GM21825 (cell line): ENCODE measurements at regions not wholly inside any gene's neighbourhood (a gene's known extent, or its start where the extent isn't known, plus 50 kb on each side); places are given as distances from the start of the nearest gene placed in this dataset.
"Not testable (repeated sequence)": the region's sequence is repeated elsewhere in the genome, so short reads cannot be mapped to it uniquely, and the experiment has no call there.

Source experiments
- ATAC-seq: cut with Tn5 transposase; IDR thresholded peaks from one replicate; pipeline ENCODE4 v1.9.1; 2021; ENCODE audit warnings: mild to moderate bottlenecking, moderate library complexity; ENCODE audit not compliant: unreplicated experiment

GRCh38 chr1:157369808-157370521, 182.3 kb downstream of the FCRL5 start:
- no peak for ATAC-seq

DNA sequence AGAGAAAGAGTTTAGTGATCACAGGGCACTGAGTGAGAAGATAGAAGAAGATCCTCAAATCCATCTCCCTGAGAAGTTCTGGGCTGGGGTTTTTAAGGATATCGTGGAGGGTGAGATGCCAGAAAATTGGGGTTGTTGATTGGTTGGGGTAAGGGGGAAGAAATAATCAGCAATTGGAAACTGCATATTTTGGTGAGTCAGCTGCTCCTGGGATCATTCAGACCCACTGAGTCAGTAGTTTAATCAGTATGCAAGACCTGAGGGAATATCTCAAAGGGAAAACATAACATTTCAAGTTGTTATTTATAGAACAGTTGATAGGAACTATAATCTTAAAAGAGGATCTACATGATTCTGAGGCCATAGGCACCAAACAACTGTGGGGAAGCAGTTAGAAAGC, 183.4 kb downstream of the FCRL5 start:
- ATAC-seq, result not testable (repeated sequence)

GRCh38 chr1:157368363-157368762, 184.0 kb downstream of the FCRL5 start:
- ATAC-seq, result no peak

GRCh38 chr1:157367870-157368269, 184.4 kb downstream of the FCRL5 start:
- no peak for ATAC-seq

DNA sequence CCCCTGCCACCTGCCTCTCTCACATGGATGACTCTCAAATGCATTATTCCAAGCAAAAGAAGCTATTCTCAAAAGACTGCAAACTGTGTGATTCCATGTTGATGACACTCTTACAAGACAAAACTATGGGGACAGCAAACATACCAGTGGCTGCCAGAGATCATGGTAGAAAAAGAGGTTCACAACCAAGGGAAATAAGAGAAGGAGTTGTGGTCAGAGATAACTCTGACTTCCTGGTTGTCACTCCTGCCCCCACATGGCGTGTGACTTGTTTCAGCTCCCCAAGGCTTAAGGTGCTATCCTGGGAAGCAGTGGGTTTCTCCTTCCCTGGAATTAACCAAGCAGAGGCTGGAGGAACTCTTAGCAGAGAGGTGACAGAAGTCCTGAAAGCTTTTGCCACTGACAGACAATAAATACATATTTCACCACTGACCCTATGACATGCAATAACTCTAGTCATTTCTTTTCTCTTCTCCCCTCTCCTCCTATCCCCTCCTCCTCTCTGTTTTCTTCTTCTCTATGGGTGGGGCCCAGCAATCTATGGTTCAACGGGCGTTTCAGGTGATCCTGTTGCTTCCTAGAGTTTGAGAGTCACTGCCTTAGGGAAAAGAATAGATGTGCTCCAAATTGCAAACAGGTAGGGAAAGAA, 185.1 kb downstream of the FCRL5 start:
- ATAC-seq, result no peak

DNA sequence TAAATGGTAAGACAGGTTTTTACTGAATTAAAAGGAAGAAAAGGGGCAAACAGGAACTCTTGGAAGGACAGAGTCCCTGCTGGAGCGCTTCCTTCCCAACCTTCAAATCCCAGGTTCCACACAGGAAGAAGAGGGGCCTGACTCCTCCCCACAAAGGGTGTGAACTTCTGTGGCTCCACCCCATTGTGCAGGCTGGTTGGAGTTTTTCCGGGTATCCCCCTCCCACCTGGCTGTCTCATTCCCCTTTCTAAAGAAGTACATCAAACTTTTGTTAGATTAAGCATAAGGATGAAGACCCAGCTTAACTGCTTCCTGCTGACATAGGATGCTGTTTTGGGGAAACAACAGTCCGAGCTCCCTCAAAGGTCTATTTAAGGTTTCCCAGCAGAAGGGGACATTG, 187.7 kb downstream of the FCRL5 start:
- no peak for ATAC-seq

DNA sequence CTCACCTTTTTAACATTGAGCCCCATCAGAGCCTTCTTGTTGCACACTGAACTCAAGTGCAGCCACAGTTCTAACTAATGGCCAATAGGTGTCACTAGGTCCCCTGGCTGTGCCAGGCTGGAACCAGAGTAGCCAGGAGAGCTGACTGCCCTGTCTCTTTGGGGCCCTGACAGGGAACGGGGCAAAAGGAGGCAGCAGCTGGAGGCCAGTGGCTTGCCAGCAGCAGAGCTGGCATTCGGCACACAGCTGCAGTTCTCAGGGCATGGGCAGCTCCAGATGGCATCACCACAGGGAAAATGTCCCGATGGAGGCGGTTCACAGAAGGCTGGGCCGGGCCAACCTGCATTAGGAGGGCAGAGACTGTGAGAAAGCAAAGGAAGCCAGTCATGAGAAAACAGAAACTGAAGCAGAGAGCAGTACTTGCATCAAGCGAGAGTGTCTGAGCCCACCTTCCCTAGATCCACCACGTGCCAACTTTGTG, 188.6 kb downstream of the FCRL5 start:
- ATAC-seq, result no peak

DNA sequence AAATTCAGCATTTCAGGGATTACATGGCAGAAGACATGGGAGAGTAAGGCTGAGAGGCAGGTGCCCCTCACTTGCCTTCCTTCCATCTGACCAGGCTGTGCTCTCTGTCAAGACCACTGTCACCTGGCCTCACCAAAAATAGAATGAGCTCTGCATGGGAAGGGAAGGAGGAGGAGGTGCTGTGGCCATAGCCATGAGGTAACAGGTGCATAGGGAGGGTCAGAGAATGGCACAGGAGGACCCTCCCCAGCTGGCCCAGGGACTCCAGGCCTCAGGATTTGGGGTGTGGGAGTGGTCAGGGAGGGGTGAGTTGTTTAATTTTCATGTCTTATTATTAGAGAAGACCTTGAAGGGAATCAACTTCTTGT, 192.3 kb downstream of the FCRL5 start:
- no peak for ATAC-seq

- no peak for ATAC-seq
These were observed 192.8 kb downstream of the FCRL5 start for GRCh38 chr1:157359314-157360022.

GRCh38 chr1:157357111-157357510, 195.2 kb downstream of the FCRL5 start:
- no peak for ATAC-seq

- no peak for ATAC-seq
These were observed 195.7 kb downstream of the FCRL5 start for GRCh38 chr1:157356601-157357000.

DNA sequence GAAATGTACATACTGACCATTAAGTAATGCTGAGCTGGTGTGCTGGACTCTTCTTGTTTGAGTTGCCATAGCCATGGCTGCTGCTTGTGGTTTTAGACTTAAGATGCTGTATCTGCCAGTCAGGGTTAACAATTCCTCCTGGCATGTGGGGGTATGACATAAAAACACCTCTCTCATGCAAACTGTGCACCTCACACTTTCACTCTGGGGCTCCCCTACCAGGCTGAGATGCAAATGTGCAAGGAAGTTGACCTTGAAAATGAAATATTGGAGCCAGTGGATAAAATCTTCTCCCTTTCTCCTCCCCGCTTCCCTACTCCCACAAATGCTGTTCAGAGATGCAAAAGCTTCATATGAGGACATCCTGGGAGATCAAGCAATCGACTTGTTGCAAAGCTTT, 198.8 kb downstream of the FCRL5 start:
- no peak for ATAC-seq

DNA sequence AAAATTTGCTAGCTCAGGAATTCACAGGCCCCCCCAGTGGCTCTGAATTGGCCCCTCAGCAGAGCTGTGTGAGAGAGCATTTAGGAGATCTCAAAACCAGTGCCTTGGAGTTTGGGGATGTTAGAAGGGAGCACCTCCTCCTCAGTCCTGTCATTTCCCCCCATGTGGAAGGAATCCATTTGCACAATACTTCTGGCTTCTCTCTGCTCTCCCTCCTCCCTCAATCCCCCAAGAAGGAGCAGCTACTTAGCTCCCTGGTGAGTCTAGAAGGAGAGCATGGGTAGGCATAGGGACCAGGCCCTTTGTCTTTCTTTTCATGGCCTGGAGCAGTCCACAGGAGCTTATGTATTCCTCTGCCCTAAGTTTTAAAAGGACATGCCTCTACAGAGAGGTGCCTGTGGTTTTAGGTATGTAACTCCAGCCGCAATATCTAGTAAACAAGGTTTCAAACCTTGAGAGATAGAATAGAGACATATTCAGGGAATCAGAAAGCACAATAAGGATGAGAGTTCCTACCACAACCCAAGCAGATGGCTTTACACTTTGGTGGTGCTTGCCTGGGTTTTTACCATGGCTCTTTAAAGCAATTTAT, 199.4 kb downstream of the FCRL5 start:
- no peak for ATAC-seq

- ATAC-seq, result no peak
These were observed 200.1 kb downstream of the FCRL5 start for GRCh38 chr1:157352216-157352615.

GRCh38 chr1:157351800-157352199, 200.5 kb downstream of the FCRL5 start:
- not testable (repeated sequence) for ATAC-seq

GRCh38 chr1:157348538-157349480, 203.5 kb downstream of the FCRL5 start:
- no peak for ATAC-seq

GRCh38 chr1:157347506-157347905, 204.8 kb downstream of the FCRL5 start:
- ATAC-seq, result no peak

GRCh38 chr1:157337785-157338184, 199.6 kb upstream of the ETV3 start:
- not testable (repeated sequence) for ATAC-seq

DNA sequence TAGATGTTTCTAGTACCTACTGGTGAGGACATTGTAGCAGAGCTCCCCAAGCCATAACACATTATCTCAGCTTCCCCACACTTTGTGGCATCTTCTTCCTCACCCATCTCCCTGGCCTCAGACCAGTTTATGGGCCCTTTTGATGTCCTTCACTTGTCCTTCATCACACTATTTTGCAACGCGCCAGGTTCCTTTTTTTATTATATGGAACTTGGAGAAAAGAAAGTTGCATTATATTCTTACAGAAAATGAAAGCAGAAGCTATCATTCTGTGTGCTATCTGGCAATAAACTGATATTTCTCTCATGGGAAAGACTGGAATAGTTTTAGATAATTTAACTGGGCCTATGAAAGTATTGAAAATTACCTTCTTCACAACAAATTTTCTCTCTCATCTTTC, 196.9 kb upstream of the ETV3 start:
- ATAC-seq, result no peak

DNA sequence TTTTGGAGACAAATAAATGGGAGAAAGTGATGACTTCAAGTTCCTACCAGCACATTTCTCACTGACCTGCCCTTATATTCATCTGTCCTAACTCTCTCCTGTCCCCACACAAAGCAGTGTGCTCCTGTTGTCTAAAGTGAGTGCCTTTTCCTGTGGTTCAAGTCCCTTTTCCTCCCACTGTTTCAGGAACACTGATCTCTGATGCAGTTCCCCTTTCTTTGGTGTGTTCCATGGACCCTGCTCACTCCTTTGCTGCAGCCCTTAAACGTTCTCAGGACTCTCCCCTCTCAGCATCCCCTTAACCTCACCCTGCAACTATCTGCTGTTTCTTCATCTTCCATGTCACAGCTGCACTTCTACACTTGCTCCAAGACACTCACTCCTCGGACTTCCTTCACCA, 195.8 kb upstream of the ETV3 start:
- ATAC-seq, result no peak
